ENCODE measurements at regions not wholly inside any gene's neighbourhood (a gene's known extent, or its start where the extent isn't known, plus 50 kb on each side); places are given as distances from the start of the nearest gene placed in this dataset.
"Not testable (repeated sequence)": the region's sequence is repeated elsewhere in the genome, so short reads cannot be mapped to it uniquely, and the experiment has no call there.

DNA sequence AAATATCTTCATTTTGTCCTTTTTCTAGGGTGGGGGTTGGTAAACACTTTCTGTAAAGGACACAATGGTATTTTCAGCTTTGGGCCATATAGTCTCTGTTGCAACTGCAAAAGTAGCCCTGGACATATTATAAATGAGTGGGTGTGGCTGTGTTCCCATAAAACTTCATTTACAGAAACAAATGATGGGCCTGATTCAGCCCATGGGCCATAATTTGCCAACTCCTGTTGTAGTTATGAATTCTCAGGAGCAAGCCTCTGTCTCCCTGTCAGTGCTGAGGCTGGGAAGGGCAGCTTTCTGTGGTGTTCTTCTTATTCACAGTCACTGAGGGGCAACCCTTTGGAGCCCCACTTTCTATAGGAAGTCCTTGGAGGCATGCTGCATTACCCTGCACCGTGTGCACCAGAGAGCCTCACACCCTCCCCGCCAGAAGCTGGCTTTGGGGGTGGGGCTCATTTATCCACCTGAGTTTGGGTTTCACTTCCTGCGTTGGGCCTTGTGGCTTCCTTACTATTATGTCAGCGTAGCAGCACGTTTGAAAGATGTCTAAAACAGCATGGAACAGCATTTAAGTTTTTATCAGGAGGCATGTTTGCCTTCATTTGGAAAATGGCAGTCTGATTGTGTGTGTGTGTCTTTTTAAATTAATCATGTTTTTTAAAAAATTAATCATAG, 60.8 kb upstream of the FAN1 start:
- DNase-seq (ENCODE audit: low spot score): not testable (repeated sequence)

DNA sequence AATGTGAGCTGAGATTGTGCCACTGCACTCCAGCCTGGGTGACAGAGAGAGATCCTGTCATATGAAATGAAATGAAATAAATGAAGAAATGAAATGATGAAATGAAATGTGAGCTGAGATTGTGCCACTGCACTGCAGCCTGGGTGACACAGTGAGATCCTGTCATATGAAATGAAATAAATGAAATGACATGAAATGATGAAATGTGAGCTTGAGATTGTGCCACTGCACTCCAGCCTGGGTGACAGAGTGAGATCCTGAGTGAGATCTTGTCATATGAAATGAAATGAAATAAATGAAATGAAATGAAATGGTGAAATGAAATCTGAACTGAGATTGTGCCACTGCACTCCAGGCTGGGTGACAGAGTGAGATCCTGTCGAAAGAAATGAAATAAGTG, 58.2 kb upstream of the FAN1 start:
- not testable (repeated sequence) for DNase-seq (ENCODE audit: low spot score)

Measured in RKO (cell line).